HepG2 (cell line): ENCODE measurements at regions not wholly inside any gene's neighbourhood (a gene's known extent, or its start where the extent isn't known, plus 50 kb on each side); places are given as distances from the start of the nearest gene placed in this dataset.

Experiments
- CTCF ChIP-seq: sonication (generic); formaldehyde crosslinking; IDR thresholded peaks from 2 replicates; pipeline ENCODE4 v1.5.0; 2020; ENCODE audit warnings: mild to moderate bottlenecking, missing genetic modification reagents, moderate library complexity
- EP300 ChIP-seq, 3 experiments: sonication (generic) in 1 of 3; formaldehyde crosslinking in 1 of 3; IDR thresholded peaks; 2 replicates each; pipeline versions ENCODE4 v1.5.1 to v1.6.1; 2011 to 2020; ENCODE audit warnings: low read depth in 2 of 3, low read length in 2 of 3, borderline replicate concordance in 1 of 3, improper control_type of control experiment in 1 of 3, mild to moderate bottlenecking in 1 of 3, missing genetic modification reagents in 1 of 3, moderate library complexity in 1 of 3
- EZH2 ChIP-seq: conservative IDR thresholded peaks from 2 replicates; pipeline ENCODE4 v1.6.1; 2012; ENCODE audit warnings: mild to moderate bottlenecking, low read depth, low read length, moderate library complexity
- POLR2AphosphoS5 ChIP-seq: IDR thresholded peaks from 2 replicates; pipeline ENCODE4 v1.6.1; 2012; ENCODE audit warnings: low read depth, low read length
- TBP ChIP-seq: sonication (generic); formaldehyde crosslinking; IDR thresholded peaks from 2 replicates; pipeline ENCODE4 v1.5.0; 2020; ENCODE audit warnings: missing genetic modification reagents
- XRCC5 ChIP-seq: fragments of 200-400 bp; formaldehyde crosslinking; optimal IDR thresholded peaks from 2 replicates; pipeline ENCODE3; 2017; ENCODE audit warnings: mild to moderate bottlenecking, low read length

- no peak for TF ChIP-seq EZH2
- no peak for TF ChIP-seq XRCC5
- TF ChIP-seq TBP (CRISPR knock-in tag) = no peak
- no peak for TF ChIP-seq EP300 (IDR thresholded peaks at IDR 0.05; ENCODE audit: low read depth in 2 of 2, low read length in 2 of 2)
- TF ChIP-seq EP300 (CRISPR knock-in tag; IDR thresholded peaks at IDR 0.05; ENCODE audit: borderline replicate concordance) = no peak
- TF ChIP-seq CTCF = no peak
- no peak for TF ChIP-seq POLR2AphosphoS5
Observed at GRCh38 chr1:215400741-215401140, 166.4 kb upstream of the KCTD3 start.
